Heart left ventricle (tissue), 13 donors: ENCODE measurements at regions not wholly inside any gene's neighbourhood (a gene's known extent, or its start where the extent isn't known, plus 50 kb on each side); places are given as distances from the start of the nearest gene placed in this dataset.

Experiments used
- POLR2A ChIP-seq, 2 donors: fragments of 450-650 bp; IDR thresholded peaks; one replicate each; pipeline ENCODE4 v1.6.1; 2017; ENCODE audit warnings: antibody characterized with exemption in 2 of 2, mild to moderate bottlenecking in 2 of 2, moderate library complexity in 2 of 2
- TF ChIP-seq, protein P1 (sequence below), 12 donors: fragments of 200-600 bp; sonication (generic) in 4 of 12; IDR thresholded peaks; one replicate each; pipeline versions ENCODE4 v1.5.0 to v1.8.0; 2018 to 2022; ENCODE audit warnings: antibody characterized with exemption in 12 of 12, mild to moderate bottlenecking in 5 of 12
- donor health status: ischemic (EF 13 %, LVEDD 7.1; RV severe dilation, severe dysfunction).
- donor health status: DM: no; HTN: yes; CAD: no.
- donor health status: DM: no; HTN: no; CAD: no.
- donor health status: ischemic (EF 25% LVEDD 6.9; RV normal size, moderate dysfunction).
- donor health status: ischemic (EF 25% LVEDD 5.7; RV mildly dilated, moderate dysfunction).
- donor health status: ischemic (EF 35%, LVEDD 5.7; RV mildly dilated, moderate dysfunction).
- donor health status: nonischemic (EF 11% LVEDD 7.7; RV severe dilation, severe dysfunction).
- donor health status: DM: yes; HTN: yes; CAD: no.
- donor health status: PGD.
- donor health status: ischemic (EF 29% LVEDD 5.4; RV normal size, mild dysfunction).
- donor health status: nonischemic (EF 23%, LVEDD 6.1; RV moderate dilation, normal function).

DNA sequence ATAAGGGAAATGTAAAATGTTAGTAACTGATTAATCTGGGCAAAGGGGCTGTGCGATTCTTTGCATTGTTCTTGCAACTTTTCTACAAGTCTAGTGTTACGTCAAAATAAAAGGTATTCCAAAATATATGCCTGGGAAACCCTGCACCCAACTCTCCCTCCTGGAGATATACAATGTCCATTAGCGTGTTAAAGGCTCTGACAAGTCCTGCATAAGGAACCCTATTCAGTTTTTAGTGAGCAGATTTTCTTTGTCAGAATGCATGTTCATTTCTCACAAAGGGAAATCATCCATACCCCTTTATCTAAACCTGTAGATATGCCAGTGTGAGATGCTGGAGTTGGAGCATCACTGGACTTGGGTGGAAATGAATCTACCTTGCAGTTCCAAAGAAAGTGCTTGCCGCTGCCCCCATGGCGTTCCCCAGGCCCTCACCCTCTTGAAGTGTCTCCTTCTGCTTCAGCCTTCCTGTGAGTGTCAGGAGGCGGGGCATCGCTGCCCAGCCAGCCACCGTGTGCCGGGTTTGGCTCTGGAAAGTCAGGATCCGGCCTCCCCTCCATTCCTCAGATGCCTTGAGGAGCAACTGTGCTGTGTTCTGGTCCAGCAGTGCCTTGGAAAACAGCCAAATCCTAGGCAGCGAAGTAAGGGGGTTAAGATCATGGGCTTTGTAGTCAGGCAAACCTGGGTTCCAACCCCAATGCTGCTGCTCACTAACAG, 85.5 kb downstream of the RMI2 start:
- TF ChIP-seq, protein P1, sequence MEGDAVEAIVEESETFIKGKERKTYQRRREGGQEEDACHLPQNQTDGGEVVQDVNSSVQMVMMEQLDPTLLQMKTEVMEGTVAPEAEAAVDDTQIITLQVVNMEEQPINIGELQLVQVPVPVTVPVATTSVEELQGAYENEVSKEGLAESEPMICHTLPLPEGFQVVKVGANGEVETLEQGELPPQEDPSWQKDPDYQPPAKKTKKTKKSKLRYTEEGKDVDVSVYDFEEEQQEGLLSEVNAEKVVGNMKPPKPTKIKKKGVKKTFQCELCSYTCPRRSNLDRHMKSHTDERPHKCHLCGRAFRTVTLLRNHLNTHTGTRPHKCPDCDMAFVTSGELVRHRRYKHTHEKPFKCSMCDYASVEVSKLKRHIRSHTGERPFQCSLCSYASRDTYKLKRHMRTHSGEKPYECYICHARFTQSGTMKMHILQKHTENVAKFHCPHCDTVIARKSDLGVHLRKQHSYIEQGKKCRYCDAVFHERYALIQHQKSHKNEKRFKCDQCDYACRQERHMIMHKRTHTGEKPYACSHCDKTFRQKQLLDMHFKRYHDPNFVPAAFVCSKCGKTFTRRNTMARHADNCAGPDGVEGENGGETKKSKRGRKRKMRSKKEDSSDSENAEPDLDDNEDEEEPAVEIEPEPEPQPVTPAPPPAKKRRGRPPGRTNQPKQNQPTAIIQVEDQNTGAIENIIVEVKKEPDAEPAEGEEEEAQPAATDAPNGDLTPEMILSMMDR (IDR thresholded peaks at IDR 0.05), result no peak
- TF ChIP-seq POLR2A (IDR thresholded peaks at IDR 0.05), result no peak
